Body of pancreas (tissue), 4 donors: ENCODE measurements at regions not wholly inside any gene's neighbourhood (a gene's known extent, or its start where the extent isn't known, plus 50 kb on each side); places are given as distances from the start of the nearest gene placed in this dataset.

Experiments used
- CTCF ChIP-seq, 7 experiments: fragments of 450-650 bp in 4 of 7; fragments of 200-600 bp in 3 of 7; sonication (generic) in 3 of 7; IDR thresholded peaks; one replicate each; pipeline ENCODE4 v1.5.1; 2016 to 2019; ENCODE audit warnings: antibody characterized with exemption in 7 of 7
- POLR2A ChIP-seq, 3 donors: fragments of 450-650 bp; IDR thresholded peaks; one replicate each; pipeline ENCODE4 v1.6.1; 2016; ENCODE audit warnings: antibody characterized with exemption in 3 of 3, mild to moderate bottlenecking in 2 of 3

GRCh38 chrX:20461576-20461975 lies 194.9 kb upstream of the RPS6KA3 start:
- TF ChIP-seq CTCF (IDR thresholded peaks at IDR 0.05) (no peak), POLR2A (IDR thresholded peaks at IDR 0.05) (no peak)
